CD4-positive, alpha-beta T cell treated with Interleukin-12 subunit alpha and Interleukin-12 subunit beta, for 1 hour (primary cell): ENCODE measurements at regions not wholly inside any gene's neighbourhood (a gene's known extent, or its start where the extent isn't known, plus 50 kb on each side); places are given as distances from the start of the nearest gene placed in this dataset.

Experiments
- DNase-seq: peaks from one replicate; pipeline ENCODE4 v3.0.0-alpha.2; 2020

GRCh38 chr1:101732261-101732660 lies 264.5 kb downstream of the OLFM3 start:
- no peak for DNase-seq

GRCh38 chr1:101733340-101733739 lies 263.4 kb downstream of the OLFM3 start:
- DNase-seq, result no peak

- no peak for DNase-seq
Measured at GRCh38 chr1:101738475-101738874, 258.3 kb downstream of the OLFM3 start.

- DNase-seq, result no peak
Measured at GRCh38 chr1:101739146-101739545, 257.6 kb downstream of the OLFM3 start.

- DNase-seq, result no peak
Measured at GRCh38 chr1:101739826-101740330, 256.8 kb downstream of the OLFM3 start.

- no peak for DNase-seq
Measured at GRCh38 chr1:101741910-101742309, 254.8 kb downstream of the OLFM3 start.

- DNase-seq, result no peak
Measured at GRCh38 chr1:101742509-101742908, 254.2 kb downstream of the OLFM3 start.

GRCh38 chr1:101745551-101746270 lies 251.0 kb downstream of the OLFM3 start:
- no peak for DNase-seq

GRCh38 chr1:101748077-101748476 lies 248.6 kb downstream of the OLFM3 start:
- DNase-seq, result no peak
